GM18520 (cell line): ENCODE measurements at regions not wholly inside any gene's neighbourhood (a gene's known extent, or its start where the extent isn't known, plus 50 kb on each side); places are given as distances from the start of the nearest gene placed in this dataset.

Experiments used
- ATAC-seq: cut with Tn5 transposase; IDR thresholded peaks from one replicate; pipeline ENCODE4 v1.9.1; 2021; ENCODE audit not compliant: unreplicated experiment

- ATAC-seq, result no peak
Measured at GRCh38 chr7:25926451-25926850, 225.5 kb upstream of the NFE2L3 start.

DNA sequence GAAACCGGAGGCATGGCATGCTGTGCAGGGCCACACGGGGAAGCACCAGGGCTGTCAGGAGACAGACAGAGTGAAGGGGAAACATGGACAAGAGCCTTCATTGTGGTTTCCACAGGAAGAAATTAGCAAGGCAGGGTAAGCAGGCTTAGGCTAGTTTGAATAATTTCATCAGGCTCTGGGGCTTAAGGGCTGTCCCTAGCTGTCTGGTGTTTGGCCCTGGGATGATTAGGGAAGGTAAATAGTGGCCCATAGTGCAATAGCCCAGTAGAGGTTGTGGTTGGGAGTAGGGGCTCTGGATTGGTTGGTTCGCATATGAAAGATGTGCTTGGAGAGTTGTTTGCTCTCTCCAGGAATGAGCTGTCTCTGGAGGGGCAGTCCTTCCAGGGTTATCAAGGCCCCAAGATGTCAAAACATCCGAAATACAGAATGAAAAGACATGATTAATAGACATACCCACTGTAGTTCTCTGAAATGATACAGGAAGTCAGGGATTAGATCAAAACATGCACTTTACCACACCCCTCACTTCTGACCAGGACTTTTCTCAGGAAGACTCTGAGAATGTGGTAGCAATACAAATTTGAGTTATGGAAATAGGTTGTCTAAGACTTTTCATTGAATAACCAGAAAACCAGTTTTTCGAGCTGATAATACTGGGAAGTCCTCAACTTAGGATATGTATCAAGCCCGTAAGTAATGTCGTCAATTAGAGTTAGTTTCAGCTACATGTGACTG, 224.9 kb upstream of the NFE2L3 start:
- no peak for ATAC-seq

DNA sequence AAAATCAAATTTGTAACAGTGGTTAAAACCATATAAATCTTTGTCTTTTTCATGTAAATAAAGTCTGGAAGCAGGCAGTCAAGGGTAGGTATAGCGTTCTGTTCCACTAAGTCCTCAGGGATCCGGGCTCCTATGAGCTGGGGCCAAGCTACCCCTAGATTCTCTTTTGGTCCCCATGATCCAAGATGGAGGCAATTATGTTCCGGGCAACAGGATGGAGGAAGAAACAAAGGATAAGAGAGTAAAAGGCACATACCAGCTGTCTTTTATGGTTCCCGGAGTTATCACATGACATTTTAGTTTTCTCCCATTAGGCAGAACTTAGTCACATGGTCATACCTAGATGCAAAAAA, 224.4 kb upstream of the NFE2L3 start:
- no peak for ATAC-seq

DNA sequence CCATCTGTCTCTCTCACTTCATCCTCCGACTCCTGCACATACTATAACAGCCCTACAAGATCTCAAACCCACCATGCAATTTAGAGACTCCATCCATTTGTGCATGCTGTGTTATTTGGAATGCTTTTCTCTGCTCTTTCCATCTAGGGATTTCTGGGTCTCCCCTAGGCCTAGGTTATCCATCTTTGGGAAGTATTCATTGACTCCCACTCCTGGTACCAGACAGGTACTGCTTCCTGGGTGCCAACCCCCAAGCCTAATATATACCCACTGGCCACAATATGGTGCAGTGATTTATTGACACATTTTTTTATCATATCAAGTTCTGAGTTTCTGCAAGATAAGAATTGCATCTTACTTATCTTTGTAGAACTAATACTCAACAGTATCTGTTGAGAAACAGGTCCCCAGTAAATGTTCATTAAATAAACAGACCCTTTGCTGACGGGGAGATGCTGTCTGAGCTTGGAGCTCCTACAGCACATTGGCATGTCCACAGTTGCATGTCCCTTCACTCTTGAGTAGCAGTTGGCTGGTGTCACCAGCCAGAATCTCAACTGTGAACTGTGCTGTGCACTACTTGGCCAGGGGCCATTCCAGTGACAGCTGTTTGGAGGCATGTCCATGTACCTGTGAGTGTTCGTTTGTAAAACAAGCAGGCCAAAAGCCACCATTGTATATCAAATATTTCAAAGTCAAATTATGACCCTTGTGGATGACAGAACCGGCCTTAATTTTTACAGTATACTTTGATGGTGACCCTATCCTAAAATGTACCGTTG, 223.3 kb upstream of the NFE2L3 start:
- ATAC-seq, result no peak

GRCh38 chr7:25929448-25929847, 222.6 kb upstream of the NFE2L3 start:
- no peak for ATAC-seq

- ATAC-seq, result no peak
Measured at GRCh38 chr7:25930492-25931048, 221.4 kb upstream of the NFE2L3 start.

GRCh38 chr7:25931156-25931555, 220.8 kb upstream of the NFE2L3 start:
- ATAC-seq, result no peak

GRCh38 chr7:25933921-25934320, 218.1 kb upstream of the NFE2L3 start:
- no peak for ATAC-seq

DNA sequence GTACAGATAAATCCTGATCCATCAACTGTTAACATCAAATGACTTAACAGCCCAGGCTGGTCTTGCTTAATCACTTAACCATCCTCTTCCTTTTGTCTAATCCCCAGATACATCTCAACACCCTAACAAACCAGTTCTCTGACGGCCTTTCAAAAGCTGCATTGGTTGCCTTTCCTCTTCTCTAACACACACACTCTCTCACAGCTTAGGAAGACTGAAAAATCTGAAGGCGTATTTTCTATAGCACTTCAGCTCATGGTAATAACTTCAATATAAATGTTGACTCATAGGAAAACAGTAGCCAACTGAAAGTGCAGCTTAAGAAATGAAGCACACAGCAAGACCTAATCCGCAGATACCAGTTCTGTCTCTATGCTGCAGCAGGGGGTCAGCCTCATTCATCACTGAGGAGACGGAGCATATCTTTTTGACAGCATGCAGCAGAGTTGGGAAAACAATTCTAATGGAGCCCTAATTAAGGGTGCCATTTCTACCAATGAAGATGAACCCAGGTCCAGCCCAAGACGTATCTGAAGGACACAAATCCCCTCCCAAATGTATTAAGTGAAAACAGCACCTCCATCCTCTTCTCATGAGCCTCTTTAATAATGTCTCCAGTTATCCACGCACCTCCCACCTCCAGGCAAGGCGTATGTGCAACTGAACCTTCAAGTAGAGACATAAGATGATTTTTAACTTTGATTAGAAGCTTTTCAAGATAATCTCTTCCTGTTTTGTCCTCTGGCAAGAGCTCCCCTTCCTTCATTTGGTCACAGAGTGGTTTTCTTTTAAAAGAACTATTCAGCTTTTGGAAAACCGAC, 211.7 kb upstream of the NFE2L3 start:
- ATAC-seq, result no peak

- ATAC-seq, result no peak
Measured at GRCh38 chr7:25944777-25945515, 207.1 kb upstream of the NFE2L3 start.

GRCh38 chr7:25945608-25946007, 206.4 kb upstream of the NFE2L3 start:
- ATAC-seq, result no peak

DNA sequence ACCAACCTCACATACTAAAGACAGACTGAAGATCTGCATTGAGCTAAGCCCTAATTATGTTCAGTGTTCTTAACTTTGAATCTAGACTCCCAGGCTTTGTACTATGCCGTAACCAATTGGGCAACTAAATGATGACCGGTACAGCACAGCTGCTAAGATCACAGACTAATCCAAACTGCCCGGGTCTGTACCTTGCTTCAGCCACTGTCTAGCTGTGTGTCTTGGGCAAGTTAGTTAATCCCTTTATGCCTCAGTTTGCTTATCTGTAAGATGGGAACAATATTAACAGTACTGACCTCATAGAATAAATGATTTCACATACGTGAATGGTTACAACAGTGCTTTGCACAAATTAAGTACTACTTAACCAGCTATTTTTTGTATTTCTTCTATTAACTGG, 205.8 kb upstream of the NFE2L3 start:
- no peak for ATAC-seq

- no peak for ATAC-seq
Measured at GRCh38 chr7:25947669-25948516, 204.1 kb upstream of the NFE2L3 start.

DNA sequence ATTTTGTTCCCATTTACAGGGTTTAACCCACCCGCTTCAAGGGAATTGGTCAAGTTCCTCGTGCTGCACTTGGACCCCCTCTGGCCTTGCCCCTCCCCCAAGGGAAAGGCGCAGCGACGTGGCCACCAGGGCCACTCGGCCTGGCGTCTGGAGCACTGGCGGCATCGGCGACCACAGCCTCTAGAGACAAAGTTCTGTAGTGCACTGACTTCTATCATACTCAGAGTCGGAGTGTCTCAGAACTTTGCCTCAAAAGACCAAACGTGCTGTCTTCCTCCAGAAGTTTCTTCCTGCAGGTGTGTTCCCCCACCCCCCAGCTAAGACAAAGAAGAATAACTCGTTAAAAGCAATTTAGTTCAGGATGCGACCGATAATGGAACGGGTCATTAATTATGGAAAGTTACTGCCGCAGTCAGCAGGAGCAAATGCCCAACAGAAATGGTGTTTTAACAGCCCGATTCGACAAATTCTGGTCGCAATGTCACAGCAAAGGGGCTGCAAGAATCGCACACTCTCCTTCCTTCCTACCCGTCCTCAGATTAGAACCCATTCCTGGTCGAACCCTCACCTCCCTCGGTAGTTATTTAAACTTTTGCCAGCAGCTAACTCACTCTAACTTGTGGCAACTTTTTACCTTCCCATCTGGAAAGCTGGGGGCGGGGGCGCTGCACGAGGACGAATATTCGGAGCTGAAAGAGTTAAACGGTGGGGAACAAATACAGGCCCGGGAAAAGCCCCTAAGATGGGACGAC, 202.1 kb upstream of the NFE2L3 start:
- no peak for ATAC-seq

DNA sequence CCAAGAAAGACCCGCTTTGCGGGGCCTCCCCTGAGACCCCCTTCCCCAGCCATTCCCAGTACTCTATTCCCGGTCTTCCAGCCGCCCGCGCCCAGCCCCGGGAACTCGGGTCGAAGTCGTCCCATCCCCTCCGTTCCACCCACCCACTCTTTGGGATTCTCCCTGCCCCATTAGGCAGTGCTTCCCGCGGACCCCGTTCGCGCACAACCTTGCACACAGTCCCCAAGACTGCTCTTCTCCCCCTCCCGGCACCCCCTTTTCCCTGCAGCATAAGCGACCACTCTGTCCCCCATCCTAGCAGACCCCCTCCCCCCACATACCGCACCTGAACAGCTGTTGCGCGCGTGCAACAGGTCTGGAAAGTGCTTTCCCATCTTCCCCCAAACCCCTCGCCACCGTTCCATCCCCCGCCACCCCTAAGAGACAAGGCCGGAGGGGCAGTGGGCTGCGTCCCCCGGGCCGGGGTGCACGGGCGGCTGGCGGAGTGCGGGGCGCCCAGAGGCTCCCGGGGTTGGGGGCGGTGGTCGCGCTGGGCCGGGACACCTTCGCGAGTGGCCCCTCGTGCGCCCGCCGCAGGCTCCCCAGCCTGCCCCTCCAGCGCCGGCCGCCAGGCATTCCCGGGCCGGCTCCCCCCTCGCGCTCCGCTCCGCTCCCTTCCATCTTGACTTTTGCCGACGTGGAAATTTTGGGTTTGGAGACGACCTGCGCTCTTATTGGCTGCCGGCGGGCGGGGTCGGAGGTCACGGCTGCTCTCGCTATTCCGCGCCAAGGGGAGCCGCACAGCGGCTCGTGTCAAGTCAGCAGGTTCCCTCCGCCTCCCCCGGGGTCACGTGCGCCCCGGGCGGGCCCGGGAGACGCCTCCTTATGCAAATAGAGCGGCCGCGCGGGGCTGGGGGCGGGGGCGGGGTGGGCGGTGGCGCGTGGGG, 201.2 kb upstream of the NFE2L3 start:
- ATAC-seq, result peak; percentile 72

GRCh38 chr7:25951414-25952260, 200.4 kb upstream of the NFE2L3 start:
- peak; percentile 34 for ATAC-seq
